Endothelial cell (in vitro differentiated cells): ENCODE measurements at regions not wholly inside any gene's neighbourhood (a gene's known extent, or its start where the extent isn't known, plus 50 kb on each side); places are given as distances from the start of the nearest gene placed in this dataset.

Experiments
- DNase-seq: peaks from one replicate; pipeline ENCODE4 v3.0.0; 2021; ENCODE audit warnings: low spot score
- H3K27ac Mint-ChIP-seq: one replicate; pipeline ENCODE4 v1.8.0; 2021; ENCODE audit warnings: mixed read lengths, inconsistent platforms; ENCODE audit not compliant: unreplicated experiment
- H3K27me3 Mint-ChIP-seq: one replicate; pipeline ENCODE4 v1.8.0; 2021; ENCODE audit warnings: mild to moderate bottlenecking, moderate library complexity, mixed read lengths, inconsistent platforms; ENCODE audit not compliant: unreplicated experiment
- H3K36me3 Mint-ChIP-seq: one replicate; pipeline ENCODE4 v1.8.0; 2021; ENCODE audit warnings: mild to moderate bottlenecking, low read depth, mixed read lengths, inconsistent platforms; ENCODE audit not compliant: unreplicated experiment
- H3K4me1 Mint-ChIP-seq: one replicate; pipeline ENCODE4 v1.8.0; 2021; ENCODE audit warnings: mild to moderate bottlenecking, mixed read lengths, inconsistent platforms; ENCODE audit not compliant: unreplicated experiment
- H3K4me3 Mint-ChIP-seq: one replicate; pipeline ENCODE4 v1.8.0; 2021; ENCODE audit warnings: mild to moderate bottlenecking, mixed read lengths, inconsistent platforms; ENCODE audit not compliant: unreplicated experiment
- H3K9me3 Mint-ChIP-seq: one replicate; pipeline ENCODE4 v1.8.0; 2021; ENCODE audit warnings: mixed read lengths, inconsistent platforms; ENCODE audit not compliant: unreplicated experiment
- CTCF ChIP-seq: fragments of 200-600 bp; sonication (generic); IDR thresholded peaks from one replicate; pipeline ENCODE4 v1.5.0; 2021; ENCODE audit warnings: antibody characterized with exemption; ENCODE audit not compliant: unreplicated experiment

GRCh38 chr10:24152270-24152669 is 56.7 kb upstream of the KIAA1217 start:
- H3K36me3 Mint-ChIP-seq = no peaks in the 10 kb centered on the region
- no peaks in the 10 kb centered on the region for H3K9me3 Mint-ChIP-seq
- TF ChIP-seq CTCF = no peak
- H3K4me1 Mint-ChIP-seq = no peaks in the 10 kb centered on the region
- H3K27me3 Mint-ChIP-seq = peaks cover 2% of the 10 kb centered on the region
- no peak overlapping the region for H3K27ac Mint-ChIP-seq
- no peak for DNase-seq
- H3K4me3 Mint-ChIP-seq = no peak overlapping the region

GRCh38 chr10:24153031-24153430 is 55.9 kb upstream of the KIAA1217 start:
- Mint-ChIP-seq H3K27ac (no peak overlapping the region), H3K9me3 (no peaks in the 10 kb centered on the region), H3K4me1 (no peaks in the 10 kb centered on the region), H3K4me3 (no peak overlapping the region), H3K27me3 (peaks cover 2% of the 10 kb centered on the region), H3K36me3 (no peaks in the 10 kb centered on the region)
- TF ChIP-seq CTCF = no peak
- DNase-seq = no peak

GRCh38 chr10:24153537-24153936 is 55.4 kb upstream of the KIAA1217 start:
- TF ChIP-seq CTCF = no peak
- H3K4me3 Mint-ChIP-seq = no peak overlapping the region
- no peaks in the 10 kb centered on the region for H3K36me3 Mint-ChIP-seq
- no peaks in the 10 kb centered on the region for H3K9me3 Mint-ChIP-seq
- H3K27me3 Mint-ChIP-seq = peaks cover 2% of the 10 kb centered on the region
- H3K4me1 Mint-ChIP-seq = no peaks in the 10 kb centered on the region
- no peak overlapping the region for H3K27ac Mint-ChIP-seq
- DNase-seq = no peak

- peaks cover 1% of the 10 kb centered on the region for H3K4me1 Mint-ChIP-seq
- H3K4me3 Mint-ChIP-seq = no peak overlapping the region
- no peak for DNase-seq
- H3K36me3 Mint-ChIP-seq = no peaks in the 10 kb centered on the region
- H3K9me3 Mint-ChIP-seq = no peaks in the 10 kb centered on the region
- peaks cover 2% of the 10 kb centered on the region for H3K27me3 Mint-ChIP-seq
- H3K27ac Mint-ChIP-seq = no peak overlapping the region
- TF ChIP-seq CTCF = no peak
Observed at GRCh38 chr10:24156686-24157085, 52.3 kb upstream of the KIAA1217 start.

- DNase-seq = no peak
- H3K27ac Mint-ChIP-seq = no peak overlapping the region
- H3K27me3 Mint-ChIP-seq = peaks cover 2% of the 10 kb centered on the region
- peaks cover 2% of the 10 kb centered on the region for H3K4me1 Mint-ChIP-seq
- no peaks in the 10 kb centered on the region for H3K9me3 Mint-ChIP-seq
- no peaks in the 10 kb centered on the region for H3K36me3 Mint-ChIP-seq
- no peak for TF ChIP-seq CTCF
- H3K4me3 Mint-ChIP-seq = no peak overlapping the region
Observed at GRCh38 chr10:24157567-24157966, 51.4 kb upstream of the KIAA1217 start.
